ENCODE measurements at regions not wholly inside any gene's neighbourhood (a gene's known extent, or its start where the extent isn't known, plus 50 kb on each side); places are given as distances from the start of the nearest gene placed in this dataset.
"Not testable (repeated sequence)": the region's sequence is repeated elsewhere in the genome, so short reads cannot be mapped to it uniquely, and the experiment has no call there.

DNA sequence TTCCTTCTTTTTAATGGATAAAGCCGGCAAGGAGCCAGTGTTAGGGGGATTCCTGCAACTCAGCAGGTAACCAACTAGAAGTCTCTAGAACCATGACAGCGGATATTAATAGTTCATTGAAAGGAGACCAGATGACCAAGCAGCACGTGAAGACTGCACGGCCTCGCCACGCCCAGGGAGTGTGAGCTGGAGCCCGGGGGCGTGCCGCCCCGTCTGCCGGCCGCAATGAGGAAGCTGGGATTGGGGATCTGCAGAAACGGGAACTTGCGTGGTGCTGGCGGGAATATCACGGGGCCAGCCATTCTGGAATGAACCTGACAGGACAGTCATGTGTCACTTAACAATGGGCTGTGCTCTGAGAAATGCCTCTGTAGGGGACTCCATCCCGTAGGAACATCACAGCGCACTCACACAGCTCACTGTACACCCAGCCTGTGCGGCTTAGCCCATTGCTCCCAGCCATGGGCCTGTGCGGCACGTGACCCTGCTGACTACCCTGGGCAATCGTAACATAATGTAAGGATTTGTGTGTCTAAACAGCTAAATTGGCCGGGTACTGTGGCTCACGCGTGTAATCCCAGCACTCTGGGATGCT is 4092.8 kb upstream of the TPTE start:
- not testable (repeated sequence) for DNase-seq (ENCODE audit: low spot score)

DNA sequence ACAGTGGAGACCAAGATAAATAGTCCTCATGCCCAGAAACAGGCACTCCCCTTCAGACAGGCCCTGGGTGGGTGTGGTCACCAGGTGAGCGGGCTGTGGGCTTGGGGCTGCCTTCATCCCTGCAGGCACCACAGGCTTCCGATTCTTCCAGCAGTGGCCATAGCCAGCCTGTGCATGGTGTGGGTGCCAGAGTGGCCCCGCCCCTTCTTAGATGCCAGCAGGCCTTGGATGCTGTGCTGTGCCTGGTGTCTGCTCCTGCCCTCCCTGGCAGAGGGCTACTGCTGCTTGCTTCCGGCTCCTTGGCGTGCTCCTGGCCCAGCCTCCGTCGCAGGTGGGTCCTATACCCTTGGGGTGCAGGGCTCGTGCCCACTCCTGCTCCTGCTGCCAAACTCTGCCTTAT is 4091.5 kb upstream of the TPTE start:
- DNase-seq (ENCODE audit: low spot score): not testable (repeated sequence)

- DNase-seq (ENCODE audit: low spot score): not testable (repeated sequence)
Observed at GRCh38 chr21:6433149-6433548, 4088.2 kb upstream of the TPTE start.

- not testable (repeated sequence) for DNase-seq (ENCODE audit: low spot score)
Observed at GRCh38 chr21:6436205-6436604, 4085.2 kb upstream of the TPTE start.

DNA sequence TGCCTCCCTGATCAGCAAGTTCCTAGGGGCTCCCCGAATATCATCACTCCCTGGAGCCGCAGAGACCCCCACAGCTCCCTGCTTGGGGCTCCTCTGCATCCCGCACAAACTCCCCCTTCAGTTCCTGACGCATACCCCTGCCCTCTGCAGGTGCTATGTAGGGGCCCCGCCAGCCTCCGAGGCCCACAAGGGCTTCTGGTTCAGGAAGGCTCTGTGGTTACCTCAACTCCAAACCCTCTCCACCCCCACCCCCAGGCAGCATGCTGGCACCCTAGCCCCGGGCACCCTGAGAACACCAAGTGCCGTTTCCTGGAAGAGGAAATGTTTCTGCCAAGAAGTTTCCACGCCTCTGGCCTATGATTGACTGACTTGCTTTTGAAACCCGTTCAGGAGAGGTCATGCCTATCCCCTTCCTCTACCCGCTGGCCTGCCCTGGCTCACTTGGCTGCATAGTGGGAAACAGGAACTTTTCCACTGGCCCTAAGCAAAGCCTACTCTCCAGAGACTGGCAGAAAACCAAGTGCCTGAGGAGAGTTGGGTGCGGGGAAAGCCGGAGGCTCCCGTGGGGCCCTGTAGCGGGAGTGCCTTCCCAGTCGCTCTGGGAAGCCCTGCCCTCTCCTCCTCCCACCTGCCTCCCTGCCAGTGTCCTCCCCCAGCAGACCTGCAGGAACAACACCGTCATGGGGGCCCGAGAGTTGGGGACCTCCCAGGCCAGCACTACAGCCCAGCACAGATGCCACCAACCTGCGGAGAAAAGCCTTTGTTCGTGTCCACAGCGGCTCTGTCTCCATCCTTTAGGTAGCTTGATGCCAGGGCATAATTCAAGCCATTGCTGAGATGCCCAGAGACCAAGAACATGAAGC is 4084.2 kb upstream of the TPTE start:
- DNase-seq (ENCODE audit: low spot score): not testable (repeated sequence)

- not testable (repeated sequence) for DNase-seq (ENCODE audit: low spot score)
Observed at GRCh38 chr21:6437834-6438187, 4083.6 kb upstream of the TPTE start.

- DNase-seq (ENCODE audit: low spot score): not testable (repeated sequence)
Observed at GRCh38 chr21:6439058-6439457, 4082.3 kb upstream of the TPTE start.

GRCh38 chr21:6454648-6455340 is 4066.6 kb upstream of the TPTE start:
- not testable (repeated sequence) for DNase-seq (ENCODE audit: low spot score)

GRCh38 chr21:6456011-6456661 is 4065.2 kb upstream of the TPTE start:
- not testable (repeated sequence) for DNase-seq (ENCODE audit: low spot score)

DNA sequence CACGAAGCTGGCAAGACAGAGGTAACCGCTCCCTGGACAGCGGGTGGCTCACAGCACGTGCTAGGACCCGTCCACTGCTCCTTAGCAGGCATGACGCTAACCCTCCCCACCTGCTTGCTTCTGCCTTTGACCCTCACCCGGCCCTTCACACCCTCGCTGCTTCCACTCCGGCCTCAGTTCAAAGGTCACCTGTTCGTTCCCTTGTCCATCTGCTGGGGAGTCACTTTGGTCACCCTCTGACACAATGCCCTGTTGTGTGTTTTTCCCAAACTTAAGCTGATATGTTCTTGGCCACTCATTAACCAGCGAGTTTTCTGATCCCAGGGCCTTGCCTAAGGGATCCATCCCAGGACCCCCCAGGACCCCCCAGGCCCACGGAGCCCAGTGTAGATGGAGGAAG is 4061.6 kb upstream of the TPTE start:
- not testable (repeated sequence) for DNase-seq (ENCODE audit: low spot score)

GRCh38 chr21:6461358-6461757 is 4060.0 kb upstream of the TPTE start:
- DNase-seq (ENCODE audit: low spot score): not testable (repeated sequence)

- not testable (repeated sequence) for DNase-seq (ENCODE audit: low spot score)
Observed at GRCh38 chr21:6464419-6464818, 4057.0 kb upstream of the TPTE start.

DNA sequence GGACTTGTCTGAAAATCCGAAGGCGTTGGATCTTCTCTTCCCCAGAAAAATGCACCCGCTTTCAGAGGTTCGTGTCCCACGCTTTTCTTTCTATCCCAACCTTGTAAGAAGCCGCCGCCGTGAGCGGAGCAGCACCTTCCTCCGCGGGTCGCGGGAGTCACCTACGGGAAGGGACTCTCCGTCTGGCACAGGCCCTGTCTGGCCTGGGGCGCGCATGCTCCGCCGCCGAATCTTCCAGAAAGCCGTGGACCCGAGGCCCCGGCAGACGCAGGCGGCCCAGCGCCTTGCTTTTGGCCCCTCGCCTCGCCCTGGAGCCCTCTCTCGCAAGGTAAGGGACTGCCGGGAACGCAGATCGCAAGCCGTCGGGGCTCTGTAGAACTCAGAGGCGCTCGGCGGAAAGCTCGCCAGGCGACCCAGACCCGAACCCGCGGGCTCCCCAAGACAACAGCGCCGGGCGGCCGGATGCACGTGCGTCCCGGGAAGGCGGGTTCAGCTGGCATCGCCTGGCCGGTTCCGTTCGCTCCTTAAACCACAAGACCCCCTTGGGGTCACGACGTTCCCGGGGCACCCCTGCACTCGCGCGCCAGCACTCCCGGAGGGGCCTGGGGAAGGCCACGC is 4055.2 kb upstream of the TPTE start:
- not testable (repeated sequence) for DNase-seq (ENCODE audit: low spot score)

DNA sequence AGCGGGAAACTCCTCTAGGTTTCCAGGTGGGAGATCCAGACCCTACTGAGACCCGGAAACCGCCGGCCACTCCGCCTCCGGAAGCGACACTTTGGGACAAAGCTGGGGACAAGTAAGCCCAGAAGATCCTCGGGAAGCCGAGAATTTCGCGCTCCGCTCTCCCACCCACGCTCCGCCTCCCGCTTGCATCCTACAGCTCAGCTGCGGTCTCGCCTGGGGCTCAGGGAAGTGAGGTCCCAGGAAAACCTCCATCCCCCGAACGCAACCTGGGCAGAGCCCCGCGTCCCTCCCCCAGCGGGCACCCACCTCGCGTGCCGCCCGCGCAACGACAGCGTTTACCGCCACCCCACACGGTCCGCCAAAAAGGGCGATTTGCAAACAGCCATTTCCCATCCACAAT is 4054.7 kb upstream of the TPTE start:
- not testable (repeated sequence) for DNase-seq (ENCODE audit: low spot score)

DNA sequence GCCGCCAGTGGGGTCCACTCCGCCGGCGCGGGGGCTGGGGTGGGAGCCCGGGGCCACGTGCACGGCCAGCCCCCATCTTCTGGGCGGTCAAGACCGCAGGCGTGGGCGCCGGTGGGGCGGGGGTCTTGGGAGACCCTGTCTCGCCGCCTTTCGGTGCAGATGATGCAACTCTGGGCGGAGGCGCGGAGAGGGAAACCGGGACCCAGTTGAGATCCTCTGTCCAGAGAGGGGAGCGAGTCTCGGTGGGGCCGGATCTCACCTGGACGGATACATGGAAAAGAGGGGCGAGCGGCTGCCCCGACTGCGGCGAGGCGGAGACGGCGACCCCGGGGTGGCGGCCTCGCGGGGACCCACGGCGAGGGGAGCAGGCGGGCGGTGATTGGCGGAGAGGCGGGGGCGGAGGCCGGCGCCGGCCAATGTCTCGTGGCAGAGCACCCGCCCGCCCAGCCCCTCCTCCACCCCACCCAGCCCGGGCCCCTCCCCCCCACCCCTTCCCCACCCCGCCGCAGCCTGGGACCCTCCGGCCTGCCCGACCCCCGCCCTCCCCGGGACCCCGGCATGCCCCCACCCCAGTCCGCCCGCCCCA is 4054.1 kb upstream of the TPTE start:
- not testable (repeated sequence) for DNase-seq (ENCODE audit: low spot score)

- not testable (repeated sequence) for DNase-seq (ENCODE audit: low spot score)
Observed at GRCh38 chr21:6467907-6468306, 4053.5 kb upstream of the TPTE start.

GRCh38 chr21:6468331-6468860 is 4053.0 kb upstream of the TPTE start:
- not testable (repeated sequence) for DNase-seq (ENCODE audit: low spot score)

GRCh38 chr21:6474250-6474968 is 4047.0 kb upstream of the TPTE start:
- DNase-seq (ENCODE audit: low spot score): not testable (repeated sequence)

DNA sequence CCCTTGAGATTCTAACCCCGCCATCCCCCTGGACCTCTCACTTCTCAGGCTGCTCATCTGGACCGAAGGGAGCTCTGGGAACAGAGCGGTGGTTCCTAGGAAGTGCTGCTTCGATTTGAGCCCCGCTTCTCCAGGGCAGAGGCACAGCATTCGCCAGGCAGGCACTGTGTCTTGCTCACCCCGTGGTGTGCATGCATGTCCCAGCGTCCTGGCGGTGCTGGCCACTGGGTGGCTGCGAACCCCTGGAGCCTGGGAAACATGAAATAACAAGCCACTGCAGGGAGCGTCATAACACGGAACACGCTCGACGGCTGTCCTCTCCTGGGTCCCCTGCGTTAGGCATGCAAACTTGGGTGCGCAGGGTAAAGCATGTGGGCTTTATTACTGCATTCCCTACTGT is 4040.3 kb upstream of the TPTE start:
- DNase-seq (ENCODE audit: low spot score): not testable (repeated sequence)

DNA sequence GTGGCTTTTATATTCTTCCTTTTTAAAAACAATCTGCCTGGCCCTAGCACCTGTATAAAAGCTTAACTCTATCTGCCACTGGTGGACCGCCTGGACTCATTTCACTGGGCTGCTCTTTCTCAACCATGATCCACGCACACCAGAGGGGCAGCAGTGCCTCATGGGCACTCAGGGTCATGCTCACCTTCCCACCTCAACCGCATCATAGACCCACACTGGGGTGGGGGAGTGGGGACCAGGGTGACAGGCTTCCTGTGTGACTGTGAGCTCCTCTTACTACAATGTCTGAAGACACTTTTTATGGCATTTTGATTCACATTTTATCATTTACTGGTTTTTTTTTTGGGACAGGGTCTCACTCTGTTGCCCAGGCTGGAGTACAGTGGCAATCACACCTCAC is 4038.8 kb upstream of the TPTE start:
- DNase-seq (ENCODE audit: low spot score): not testable (repeated sequence)

Data from kidney capillary endothelial cell (primary cell).